ENCODE measurements at regions not wholly inside any gene's neighbourhood (a gene's known extent, or its start where the extent isn't known, plus 50 kb on each side); places are given as distances from the start of the nearest gene placed in this dataset.

DNA sequence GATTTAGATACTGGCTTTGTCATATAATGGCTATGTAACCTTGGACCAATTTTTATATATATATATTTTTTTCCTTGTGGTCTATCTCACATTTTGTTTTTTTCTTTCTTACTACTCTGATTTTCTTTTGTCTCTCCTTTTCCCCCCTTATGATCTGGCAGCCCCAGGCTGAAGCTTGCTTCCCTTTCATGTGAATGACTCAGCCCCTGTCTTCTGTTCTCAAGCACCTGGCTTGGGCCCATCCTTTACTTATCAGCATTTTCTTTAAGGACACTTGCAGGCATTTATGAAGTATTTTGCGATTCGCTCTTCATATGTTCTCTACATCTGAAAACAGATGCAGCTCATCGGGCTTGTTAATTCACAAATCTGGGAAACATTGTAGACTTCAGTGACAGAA, 163.6 kb downstream of the SPRY2 start:
- H2AFZ ChIP-seq (replicated peaks; ENCODE audit: low read length, poor library complexity), result no peak overlapping the region
- no peak overlapping the region for H2BK5ac ChIP-seq (ENCODE audit: low read depth, low read length, poor library complexity, severe bottlenecking)
- no peak for TF ChIP-seq CHD1 (IDR thresholded peaks at IDR 0.05; ENCODE audit: low read depth, low read length)
- TF ChIP-seq, protein P1, sequence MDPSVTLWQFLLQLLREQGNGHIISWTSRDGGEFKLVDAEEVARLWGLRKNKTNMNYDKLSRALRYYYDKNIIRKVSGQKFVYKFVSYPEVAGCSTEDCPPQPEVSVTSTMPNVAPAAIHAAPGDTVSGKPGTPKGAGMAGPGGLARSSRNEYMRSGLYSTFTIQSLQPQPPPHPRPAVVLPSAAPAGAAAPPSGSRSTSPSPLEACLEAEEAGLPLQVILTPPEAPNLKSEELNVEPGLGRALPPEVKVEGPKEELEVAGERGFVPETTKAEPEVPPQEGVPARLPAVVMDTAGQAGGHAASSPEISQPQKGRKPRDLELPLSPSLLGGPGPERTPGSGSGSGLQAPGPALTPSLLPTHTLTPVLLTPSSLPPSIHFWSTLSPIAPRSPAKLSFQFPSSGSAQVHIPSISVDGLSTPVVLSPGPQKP (IDR thresholded peaks at IDR 0.05; ENCODE audit: borderline replicate concordance, low read depth, low read length), result no peak
- TF ChIP-seq SMC3 (IDR thresholded peaks at IDR 0.05; ENCODE audit: low read depth, low read length), result no peak
- TF ChIP-seq MAFK (IDR thresholded peaks at IDR 0.05; ENCODE audit: low read depth, low read length), result no peak
- TF ChIP-seq RCOR1 (IDR thresholded peaks at IDR 0.05; ENCODE audit: insufficient replicate concordance, low read length), result no peak
- TF ChIP-seq RAD21 (IDR thresholded peaks at IDR 0.05; ENCODE audit: low read length), result no peak
- no peak for TF ChIP-seq RFX5 (IDR thresholded peaks at IDR 0.05; ENCODE audit: low read depth, low read length)
- TF ChIP-seq, protein P2, sequence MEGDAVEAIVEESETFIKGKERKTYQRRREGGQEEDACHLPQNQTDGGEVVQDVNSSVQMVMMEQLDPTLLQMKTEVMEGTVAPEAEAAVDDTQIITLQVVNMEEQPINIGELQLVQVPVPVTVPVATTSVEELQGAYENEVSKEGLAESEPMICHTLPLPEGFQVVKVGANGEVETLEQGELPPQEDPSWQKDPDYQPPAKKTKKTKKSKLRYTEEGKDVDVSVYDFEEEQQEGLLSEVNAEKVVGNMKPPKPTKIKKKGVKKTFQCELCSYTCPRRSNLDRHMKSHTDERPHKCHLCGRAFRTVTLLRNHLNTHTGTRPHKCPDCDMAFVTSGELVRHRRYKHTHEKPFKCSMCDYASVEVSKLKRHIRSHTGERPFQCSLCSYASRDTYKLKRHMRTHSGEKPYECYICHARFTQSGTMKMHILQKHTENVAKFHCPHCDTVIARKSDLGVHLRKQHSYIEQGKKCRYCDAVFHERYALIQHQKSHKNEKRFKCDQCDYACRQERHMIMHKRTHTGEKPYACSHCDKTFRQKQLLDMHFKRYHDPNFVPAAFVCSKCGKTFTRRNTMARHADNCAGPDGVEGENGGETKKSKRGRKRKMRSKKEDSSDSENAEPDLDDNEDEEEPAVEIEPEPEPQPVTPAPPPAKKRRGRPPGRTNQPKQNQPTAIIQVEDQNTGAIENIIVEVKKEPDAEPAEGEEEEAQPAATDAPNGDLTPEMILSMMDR (conservative IDR thresholded peaks at IDR 0.05; ENCODE audit: low read depth, low read length), result no peak
- no peak for TF ChIP-seq POLR2A (IDR thresholded peaks at IDR 0.05; ENCODE audit: low read depth, low read length)
- no peak for TF ChIP-seq NFE2L2 (IDR thresholded peaks at IDR 0.05; ENCODE audit: low read depth, low read length)
- no peak for TF ChIP-seq BHLHE40 (IDR thresholded peaks at IDR 0.05; ENCODE audit: low read depth, low read length)
- TF ChIP-seq FOS (IDR thresholded peaks at IDR 0.05; ENCODE audit: low read depth, low read length), result no peak
- TF ChIP-seq CEBPB (IDR thresholded peaks at IDR 0.05; ENCODE audit: low read depth, low read length), result no peak
- TF ChIP-seq, protein P3, sequence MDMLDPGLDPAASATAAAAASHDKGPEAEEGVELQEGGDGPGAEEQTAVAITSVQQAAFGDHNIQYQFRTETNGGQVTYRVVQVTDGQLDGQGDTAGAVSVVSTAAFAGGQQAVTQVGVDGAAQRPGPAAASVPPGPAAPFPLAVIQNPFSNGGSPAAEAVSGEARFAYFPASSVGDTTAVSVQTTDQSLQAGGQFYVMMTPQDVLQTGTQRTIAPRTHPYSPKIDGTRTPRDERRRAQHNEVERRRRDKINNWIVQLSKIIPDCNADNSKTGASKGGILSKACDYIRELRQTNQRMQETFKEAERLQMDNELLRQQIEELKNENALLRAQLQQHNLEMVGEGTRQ (IDR thresholded peaks at IDR 0.05; ENCODE audit: low read depth, low read length), result no peak
- no peak for TF ChIP-seq MXI1 (IDR thresholded peaks at IDR 0.05; ENCODE audit: borderline replicate concordance, low read depth, low read length)
- H3K27me3 ChIP-seq (ENCODE audit: control insufficient read depth, insufficient read depth, low read length), result no peaks in the 10 kb centered on the region
- no peaks in the 10 kb centered on the region for H3K79me1 ChIP-seq (ENCODE audit: low read depth in 1 of 2, low read length in 2 of 2)
- CTCF ChIA-PET, result interaction anchor here (0.5 kb wide), 1 partner anchor 103 kb away, joined by 4 read pairs; no protein-coding TSS in a partner anchor
- intact Hi-C loops (cut with micrococcal nuclease), result no loop called here
- DNase-seq, result no peak
- dilution Hi-C loops (cut with HindIII; ENCODE audit: low sequenced_read_pairs, unreplicated experiment), result no loop called here
- H4K20me1 ChIP-seq (ENCODE audit: insufficient read depth, low read length), result no peaks in the 10 kb centered on the region
- H3K4me2 ChIP-seq (ENCODE audit: low read depth, low read length), result no peak overlapping the region
- ATAC-seq (ENCODE audit: low read depth), result no peak
- no peak overlapping the region for H4K8ac ChIP-seq (ENCODE audit: low read depth in 2 of 2, low read length in 2 of 2)
- WGBS, 2 experiments (ENCODE audit: extremely low coverage in 2 of 2, insufficient read length in 1 of 2), result no CpG with 5 or more reads among the region's 3 CpGs
- H3K4me1 ChIP-seq (ENCODE audit: control insufficient read depth, insufficient read depth, low read length), result no peaks in the 10 kb centered on the region
- H2BK120ac ChIP-seq (ENCODE audit: low read depth, low read length), result no peak overlapping the region
- no peak overlapping the region for H2AK5ac ChIP-seq (ENCODE audit: low read depth, low read length)
- BruUV-seq (replicated peaks), result no TSS peak
- in situ Hi-C loops (cut with MboI; ENCODE audit: low sequenced_read_pairs), result no loop called here
- H4K91ac ChIP-seq (ENCODE audit: insufficient read depth, low read depth, low read length), result no peak overlapping the region
- POLR2A ChIA-PET (ENCODE audit: unreplicated experiment), result no interaction called here
- no peak overlapping the region for H3K4ac ChIP-seq (ENCODE audit: low read depth, low read length)
- H3K18ac ChIP-seq (ENCODE audit: low read depth, low read length), result no peak overlapping the region
- no peak overlapping the region for H2BK20ac ChIP-seq (ENCODE audit: low read depth, low read length)
- no peak overlapping the region for H3K23ac ChIP-seq (ENCODE audit: low read depth, low read length)
- no peak overlapping the region for H3K56ac ChIP-seq (ENCODE audit: extremely low read depth, insufficient read depth, low read length)
- no peak overlapping the region for H3K4me3 ChIP-seq (ENCODE audit: insufficient read depth, low read depth, low read length)
- H3K14ac ChIP-seq (replicated peaks; ENCODE audit: low read depth, low read length), result no peak overlapping the region
- H2BK15ac ChIP-seq (ENCODE audit: low read depth, low read length), result no peak overlapping the region
- no peak overlapping the region for H3K9ac ChIP-seq (ENCODE audit: low read depth, low read length)
- H3K27ac ChIP-seq (ENCODE audit: insufficient read depth, low read length), result no peak overlapping the region
- no peaks in the 10 kb centered on the region; the same call in 1 of the 2 replicates for H3K9me1 ChIP-seq (ENCODE audit: insufficient read depth, low read length)
- H4K5ac ChIP-seq (ENCODE audit: low read depth, low read length), result no peak overlapping the region
- no peaks in the 10 kb centered on the region for H3K9me3 ChIP-seq (ENCODE audit: control insufficient read depth, insufficient read depth, low read length)
- H3K36me3 ChIP-seq (ENCODE audit: control insufficient read depth, insufficient read depth, low read length), result no peaks in the 10 kb centered on the region
- H2AK9ac ChIP-seq (replicated peaks; ENCODE audit: low read depth, low read length, poor library complexity), result no peak overlapping the region

All from IMR-90 (cell line).